Thoracic aorta (tissue), 2 donors: ENCODE measurements at regions not wholly inside any gene's neighbourhood (a gene's known extent, or its start where the extent isn't known, plus 50 kb on each side); places are given as distances from the start of the nearest gene placed in this dataset.

Experiments used
- ATAC-seq: fragments of 150-250 bp; one replicate; pipeline ENCODE4 v1.8.0; 2017; ENCODE audit warnings: low read depth; ENCODE audit not compliant: insufficient number of reproducible peaks, low FRiP score
- DNase-seq: peaks from one replicate; pipeline ENCODE4 v3.0.0-alpha.2; 2020; ENCODE audit warnings: low spot score
- H3K27ac ChIP-seq, 2 donors: fragments of 200-600 bp; sonication (generic); 1 replicate in 1 of 2; 2 replicates in 1 of 2; pipeline ENCODE4 v1.5.1; 2016; ENCODE audit warnings: mild to moderate bottlenecking in 2 of 2, moderate library complexity in 2 of 2
- H3K27me3 ChIP-seq: fragments of 200-600 bp; sonication (generic); replicated peaks from 2 replicates; pipeline ENCODE4 v1.6.0; 2016; ENCODE audit warnings: mild to moderate bottlenecking; ENCODE audit not compliant: insufficient read depth
- H3K36me3 ChIP-seq: fragments of 200-600 bp; sonication (generic); one replicate; pipeline ENCODE4 v1.5.1; 2016
- H3K4me1 ChIP-seq, 2 donors: fragments of 200-600 bp; sonication (generic); 1 replicate in 1 of 2; 2 replicates in 1 of 2; pipeline versions ENCODE4 v1.5.1 to v1.6.0; 2016; ENCODE audit warnings: low read depth in 2 of 2, mild to moderate bottlenecking in 1 of 2; ENCODE audit not compliant: control insufficient read depth in 1 of 2
- H3K4me3 ChIP-seq: fragments of 200-600 bp; sonication (generic); 2 replicates; pipeline ENCODE4 v1.5.1; 2016; ENCODE audit warnings: mild to moderate bottlenecking
- H3K9me3 ChIP-seq: fragments of 200-600 bp; sonication (generic); 2 replicates; pipeline ENCODE4 v1.5.1; 2016
- TF ChIP-seq, protein P1 (sequence below): fragments of 200-600 bp; sonication (generic); IDR thresholded peaks from one replicate; pipeline ENCODE4 v1.5.1; 2019; ENCODE audit warnings: antibody characterized with exemption

DNA sequence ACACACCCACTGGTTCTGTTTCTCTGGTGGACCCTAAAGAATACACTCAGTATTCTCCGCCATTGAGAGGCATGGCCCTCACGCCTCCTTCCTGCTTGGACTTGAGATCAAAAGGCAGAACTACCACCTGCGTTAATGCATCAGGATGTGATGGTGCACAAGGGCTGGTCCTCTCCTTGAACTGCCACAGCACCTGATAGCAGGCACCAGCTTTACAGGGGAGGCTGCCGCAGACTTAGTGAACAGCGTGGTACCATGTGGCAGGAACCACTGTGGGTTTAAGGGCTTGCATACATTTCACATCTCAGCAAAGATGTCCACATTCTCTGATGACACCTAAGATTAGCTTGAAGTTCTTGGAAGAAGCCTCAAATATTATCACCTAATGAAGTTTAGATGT, 208.7 kb downstream of the GADD45G start:
- H3K9me3 ChIP-seq, result no peaks in the 10 kb centered on the region
- DNase-seq, result no peak
- no peaks in the 10 kb centered on the region for H3K27me3 ChIP-seq
- H3K27ac ChIP-seq, result no peak overlapping the region
- no peaks in the 10 kb centered on the region for H3K36me3 ChIP-seq
- TF ChIP-seq, protein P1, sequence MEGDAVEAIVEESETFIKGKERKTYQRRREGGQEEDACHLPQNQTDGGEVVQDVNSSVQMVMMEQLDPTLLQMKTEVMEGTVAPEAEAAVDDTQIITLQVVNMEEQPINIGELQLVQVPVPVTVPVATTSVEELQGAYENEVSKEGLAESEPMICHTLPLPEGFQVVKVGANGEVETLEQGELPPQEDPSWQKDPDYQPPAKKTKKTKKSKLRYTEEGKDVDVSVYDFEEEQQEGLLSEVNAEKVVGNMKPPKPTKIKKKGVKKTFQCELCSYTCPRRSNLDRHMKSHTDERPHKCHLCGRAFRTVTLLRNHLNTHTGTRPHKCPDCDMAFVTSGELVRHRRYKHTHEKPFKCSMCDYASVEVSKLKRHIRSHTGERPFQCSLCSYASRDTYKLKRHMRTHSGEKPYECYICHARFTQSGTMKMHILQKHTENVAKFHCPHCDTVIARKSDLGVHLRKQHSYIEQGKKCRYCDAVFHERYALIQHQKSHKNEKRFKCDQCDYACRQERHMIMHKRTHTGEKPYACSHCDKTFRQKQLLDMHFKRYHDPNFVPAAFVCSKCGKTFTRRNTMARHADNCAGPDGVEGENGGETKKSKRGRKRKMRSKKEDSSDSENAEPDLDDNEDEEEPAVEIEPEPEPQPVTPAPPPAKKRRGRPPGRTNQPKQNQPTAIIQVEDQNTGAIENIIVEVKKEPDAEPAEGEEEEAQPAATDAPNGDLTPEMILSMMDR, result no peak
- ATAC-seq, result no peak
- no peak overlapping the region for H3K4me3 ChIP-seq
- peaks cover 0 to 28% of the 10 kb centered on the region in 2 donors for H3K4me1 ChIP-seq

- no peak for DNase-seq
- Histone ChIP-seq H3K36me3 (no peaks in the 10 kb centered on the region), H3K27me3 (no peaks in the 10 kb centered on the region), H3K4me3 (no peak overlapping the region), H3K9me3 (no peaks in the 10 kb centered on the region), H3K27ac (no peak overlapping the region), H3K4me1 (peaks cover 0 to 28% of the 10 kb centered on the region in 2 donors)
- TF ChIP-seq, protein P1, result no peak
- no peak for ATAC-seq
Observed at GRCh38 chr9:89814340-89815040, 209.7 kb downstream of the GADD45G start.

GRCh38 chr9:89815061-89815902, 210.5 kb downstream of the GADD45G start:
- Histone ChIP-seq H3K27ac (no peak overlapping the region), H3K36me3 (no peaks in the 10 kb centered on the region), H3K4me1 (peaks cover 0 to 28% of the 10 kb centered on the region in 2 donors), H3K9me3 (no peaks in the 10 kb centered on the region), H3K27me3 (no peaks in the 10 kb centered on the region), H3K4me3 (no peak overlapping the region)
- no peak for ATAC-seq
- no peak for DNase-seq
- TF ChIP-seq, protein P1, result no peak

- Histone ChIP-seq H3K4me1 (peaks cover 0 to 28% of the 10 kb centered on the region in 2 donors), H3K36me3 (no peaks in the 10 kb centered on the region), H3K27me3 (no peaks in the 10 kb centered on the region), H3K27ac (no peak overlapping the region), H3K9me3 (no peaks in the 10 kb centered on the region), H3K4me3 (no peak overlapping the region)
- DNase-seq (no peak), ATAC-seq (no peak)
- TF ChIP-seq, protein P1, result no peak
Observed at GRCh38 chr9:89815903-89816573, 211.2 kb downstream of the GADD45G start.
